Testis (tissue), 2 donors: ENCODE measurements at regions not wholly inside any gene's neighbourhood (a gene's known extent, or its start where the extent isn't known, plus 50 kb on each side); places are given as distances from the start of the nearest gene placed in this dataset.
"Not testable (repeated sequence)": the region's sequence is repeated elsewhere in the genome, so short reads cannot be mapped to it uniquely, and the experiment has no call there.

Experiments used
- DNase-seq: peaks from one replicate; pipeline ENCODE4 v3.0.0-alpha.2; 2019
- H3K27ac ChIP-seq, 2 donors: fragments of 200-600 bp; sonication (generic); one replicate each; pipeline ENCODE4 v1.5.1; 2019
- H3K27me3 ChIP-seq: fragments of 200-600 bp; sonication (generic); one replicate; pipeline ENCODE4 v1.5.1; 2019
- H3K36me3 ChIP-seq: fragments of 200-600 bp; sonication (generic); one replicate; pipeline ENCODE4 v1.5.1; 2017; ENCODE audit warnings: low read depth; ENCODE audit errors: missing control alignments
- H3K4me1 ChIP-seq: fragments of 200-600 bp; sonication (generic); one replicate; pipeline ENCODE4 v1.5.1; 2019
- H3K4me3 ChIP-seq, 2 donors: fragments of 200-600 bp; sonication (generic); one replicate each; pipeline ENCODE4 v1.5.1; 2017 to 2019
- H3K9me3 ChIP-seq: fragments of 200-600 bp; sonication (generic); one replicate; pipeline ENCODE4 v1.5.1; 2017
- CTCF ChIP-seq, 3 experiments: fragments of 450-650 bp in 2 of 3; fragments of 200-600 bp in 1 of 3; sonication (generic) in 1 of 3; IDR thresholded peaks; one replicate each; pipeline ENCODE4 v1.5.1; 2016 to 2019; ENCODE audit warnings: antibody characterized with exemption in 3 of 3, mild to moderate bottlenecking in 2 of 3, moderate library complexity in 1 of 3
- POLR2A ChIP-seq: fragments of 450-650 bp; IDR thresholded peaks from one replicate; pipeline ENCODE4 v1.6.1; 2017; ENCODE audit warnings: antibody characterized with exemption, mild to moderate bottlenecking, moderate library complexity
- WGBS, 2 donors: methylation state at CpG; one replicate each; pipeline ENCODE4 v1.1.5; 2018; 5-methylcytosine and 5-hydroxymethylcytosine counted together
- intact Hi-C: fragments of 100-400 bp; cut with DNase I; formaldehyde crosslinking; loops from one replicate; pipeline ENCODE4 v1.15.1; 2023; ENCODE audit warnings: low total_unique reads

- intact Hi-C loops, result no loop called here
- no peak overlapping the region for H3K27ac ChIP-seq
- H3K9me3 ChIP-seq, result no peaks in the 10 kb centered on the region
- TF ChIP-seq CTCF (IDR thresholded peaks at IDR 0.05) (no peak), POLR2A (no peak)
- DNase-seq, result no peak
- no peaks in the 10 kb centered on the region for H3K4me1 ChIP-seq
- no peaks in the 10 kb centered on the region for H3K27me3 ChIP-seq
- no peaks in the 10 kb centered on the region for H3K36me3 ChIP-seq
- WGBS, 2 donors, result 80 to 81% methylated on average over 4 of the region's 5 CpGs
- H3K4me3 ChIP-seq, result no peak overlapping the region
Measured at GRCh38 chr13:42490676-42491075, 83.3 kb upstream of the TNFSF11 start.

GRCh38 chr13:42492372-42492920 lies 81.5 kb upstream of the TNFSF11 start:
- Histone ChIP-seq H3K4me3 (no peak overlapping the region), H3K4me1 (no peaks in the 10 kb centered on the region), H3K27ac (no peak overlapping the region), H3K27me3 (no peaks in the 10 kb centered on the region), H3K9me3 (no peaks in the 10 kb centered on the region), H3K36me3 (no peaks in the 10 kb centered on the region)
- TF ChIP-seq POLR2A, result no peak
- TF ChIP-seq CTCF (IDR thresholded peaks at IDR 0.05), result no peak
- intact Hi-C loops, result no loop called here
- WGBS, 2 donors, result 90 to 91% methylated on average over 4 of the region's 4 CpGs
- no peak for DNase-seq

GRCh38 chr13:42494157-42494556 lies 79.8 kb upstream of the TNFSF11 start:
- intact Hi-C loops, result no loop called here
- WGBS, 2 donors, result 53 to 60% methylated on average over 3 of the region's 3 CpGs
- no peaks in the 10 kb centered on the region for H3K9me3 ChIP-seq

GRCh38 chr13:42495255-42495654 lies 78.7 kb upstream of the TNFSF11 start:
- Histone ChIP-seq H3K4me3 (no peak overlapping the region), H3K27me3 (no peaks in the 10 kb centered on the region), H3K9me3 (no peaks in the 10 kb centered on the region), H3K27ac (no peak overlapping the region), H3K4me1 (no peaks in the 10 kb centered on the region), H3K36me3 (no peaks in the 10 kb centered on the region)
- TF ChIP-seq CTCF (IDR thresholded peaks at IDR 0.05), result no peak
- no peak for TF ChIP-seq POLR2A
- no peak for DNase-seq
- intact Hi-C loops, result no loop called here

More at GRCh38 chr13:42494157-42494556, 79.8 kb upstream of the TNFSF11 start:
- no peak for DNase-seq
- H3K4me1 ChIP-seq, result no peaks in the 10 kb centered on the region
- no peaks in the 10 kb centered on the region for H3K36me3 ChIP-seq
- no peak overlapping the region for H3K4me3 ChIP-seq
- no peak for TF ChIP-seq CTCF (IDR thresholded peaks at IDR 0.05)
- TF ChIP-seq POLR2A, result no peak
- H3K27ac ChIP-seq, result no peak overlapping the region
- no peaks in the 10 kb centered on the region for H3K27me3 ChIP-seq

GRCh38 chr13:42495751-42496150 lies 78.2 kb upstream of the TNFSF11 start:
- no peak overlapping the region for H3K27ac ChIP-seq
- H3K36me3 ChIP-seq, result no peaks in the 10 kb centered on the region
- DNase-seq, result no peak
- no peaks in the 10 kb centered on the region for H3K27me3 ChIP-seq
- H3K4me1 ChIP-seq, result no peaks in the 10 kb centered on the region
- TF ChIP-seq CTCF (IDR thresholded peaks at IDR 0.05), result no peak
- no peak for TF ChIP-seq POLR2A
- H3K9me3 ChIP-seq, result no peaks in the 10 kb centered on the region
- intact Hi-C loops, result no loop called here
- H3K4me3 ChIP-seq, result no peak overlapping the region
- 78 to 87% methylated on average over 7 of the region's 7 CpGs for WGBS, 2 donors

GRCh38 chr13:42496926-42497554 lies 76.9 kb upstream of the TNFSF11 start:
- DNase-seq, H3K27ac ChIP-seq, H3K4me1 ChIP-seq, H3K9me3 ChIP-seq, H3K36me3 ChIP-seq, H3K4me3 ChIP-seq, H3K27me3 ChIP-seq, intact Hi-C loops: not testable (repeated sequence)
- 87 to 92% methylated on average over 10 of the region's 10 CpGs for WGBS, 2 donors
